ENCODE measurements at regions not wholly inside any gene's neighbourhood (a gene's known extent, or its start where the extent isn't known, plus 50 kb on each side); places are given as distances from the start of the nearest gene placed in this dataset.

DNA sequence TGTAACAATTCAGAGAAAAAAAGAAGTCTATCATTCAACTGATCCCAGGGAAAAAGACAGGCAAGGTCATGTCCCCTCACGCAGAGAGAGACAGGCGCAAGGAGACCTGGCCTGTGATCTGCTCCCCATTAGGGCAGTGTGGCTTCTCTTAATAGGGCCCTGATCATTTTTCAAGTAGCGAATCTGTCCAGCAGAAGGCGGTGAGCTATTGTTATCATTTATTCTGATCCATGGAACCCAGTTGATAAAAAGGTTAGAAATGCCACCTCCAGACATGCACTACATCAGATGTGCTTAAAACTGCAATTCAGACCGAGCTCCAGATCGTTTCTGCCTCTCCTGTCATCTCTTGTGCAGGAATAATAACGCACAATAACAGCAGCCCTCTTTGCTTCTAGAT is 1025.6 kb upstream of the PIK3C3 start:
- no peak for ATAC-seq
- H3K4me1 ChIP-seq (ENCODE audit: insufficient read depth, low read length), result no peaks in the 10 kb centered on the region
- ChIA-PET CTCF (no interaction called here), POLR2A (ENCODE audit: unreplicated experiment) (no interaction called here)
- no peak overlapping the region for H2AFZ ChIP-seq (ENCODE audit: low read length)
- TF ChIP-seq EZH2 (IDR thresholded peaks at IDR 0.05; ENCODE audit: low read length, unreplicated experiment), result no peak
- TF ChIP-seq, protein P1, sequence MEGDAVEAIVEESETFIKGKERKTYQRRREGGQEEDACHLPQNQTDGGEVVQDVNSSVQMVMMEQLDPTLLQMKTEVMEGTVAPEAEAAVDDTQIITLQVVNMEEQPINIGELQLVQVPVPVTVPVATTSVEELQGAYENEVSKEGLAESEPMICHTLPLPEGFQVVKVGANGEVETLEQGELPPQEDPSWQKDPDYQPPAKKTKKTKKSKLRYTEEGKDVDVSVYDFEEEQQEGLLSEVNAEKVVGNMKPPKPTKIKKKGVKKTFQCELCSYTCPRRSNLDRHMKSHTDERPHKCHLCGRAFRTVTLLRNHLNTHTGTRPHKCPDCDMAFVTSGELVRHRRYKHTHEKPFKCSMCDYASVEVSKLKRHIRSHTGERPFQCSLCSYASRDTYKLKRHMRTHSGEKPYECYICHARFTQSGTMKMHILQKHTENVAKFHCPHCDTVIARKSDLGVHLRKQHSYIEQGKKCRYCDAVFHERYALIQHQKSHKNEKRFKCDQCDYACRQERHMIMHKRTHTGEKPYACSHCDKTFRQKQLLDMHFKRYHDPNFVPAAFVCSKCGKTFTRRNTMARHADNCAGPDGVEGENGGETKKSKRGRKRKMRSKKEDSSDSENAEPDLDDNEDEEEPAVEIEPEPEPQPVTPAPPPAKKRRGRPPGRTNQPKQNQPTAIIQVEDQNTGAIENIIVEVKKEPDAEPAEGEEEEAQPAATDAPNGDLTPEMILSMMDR (conservative IDR thresholded peaks at IDR 0.05; ENCODE audit: low read depth, low read length), result no peak
- no peak for TF ChIP-seq EZH2phosphoT487 (IDR thresholded peaks at IDR 0.05; ENCODE audit: borderline replicate concordance, low read length)
- no peaks in the 10 kb centered on the region for H3K27me3 ChIP-seq (ENCODE audit: low read length)
- H4K20me1 ChIP-seq (ENCODE audit: low read length), result no peaks in the 10 kb centered on the region
- DNase-seq, result no peak
- intact Hi-C loops (cut with micrococcal nuclease), result no loop called here
- no peaks in the 10 kb centered on the region for H3F3A ChIP-seq (ENCODE audit: low read length, unreplicated experiment)
- H3K9me2 ChIP-seq (replicated peaks; ENCODE audit: low read length), result no peaks in the 10 kb centered on the region
- no peak overlapping the region for H3K4me2 ChIP-seq (ENCODE audit: low read length)
- H3K4me3 ChIP-seq (ENCODE audit: low read length), result no peak overlapping the region
- H3K9me3 ChIP-seq (ENCODE audit: low read length), result no peaks in the 10 kb centered on the region
- no peak overlapping the region for H3K27ac ChIP-seq (ENCODE audit: low read length)
- H3K36me3 ChIP-seq (ENCODE audit: low read depth, low read length), result no peaks in the 10 kb centered on the region
- H3K79me2 ChIP-seq (ENCODE audit: low read length), result no peaks in the 10 kb centered on the region
- no TSS peak for BruUV-seq (replicated peaks)
- H3K9ac ChIP-seq (ENCODE audit: low read length), result no peak overlapping the region

DNA sequence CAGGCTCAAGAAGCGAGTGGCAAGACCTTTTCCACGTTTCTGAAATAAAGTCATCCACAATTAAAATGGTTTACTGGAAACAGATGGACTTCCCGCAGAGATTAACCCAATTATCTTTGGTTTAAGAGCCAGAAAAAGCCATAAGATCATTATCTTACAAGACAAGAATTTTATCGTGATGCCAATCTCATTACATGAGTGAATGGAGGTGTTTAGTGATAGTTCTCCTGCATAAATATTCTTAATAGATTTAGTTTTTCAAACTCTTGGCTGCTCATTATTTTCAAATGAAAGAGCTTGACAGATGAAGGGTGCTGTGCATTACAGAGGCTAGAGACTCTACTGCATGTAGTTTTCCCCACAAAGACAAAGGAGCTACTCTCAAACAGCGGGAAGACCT is 1028.4 kb upstream of the PIK3C3 start:
- no peaks in the 10 kb centered on the region for H3K79me2 ChIP-seq (ENCODE audit: low read length)
- TF ChIP-seq, protein P1 (conservative IDR thresholded peaks at IDR 0.05; ENCODE audit: low read depth, low read length), result no peak
- TF ChIP-seq EZH2phosphoT487 (IDR thresholded peaks at IDR 0.05; ENCODE audit: borderline replicate concordance, low read length) (no peak), EZH2 (IDR thresholded peaks at IDR 0.05; ENCODE audit: low read length, unreplicated experiment) (no peak)
- no peaks in the 10 kb centered on the region for H3K9me2 ChIP-seq (replicated peaks; ENCODE audit: low read length)
- H4K20me1 ChIP-seq (ENCODE audit: low read length), result no peaks in the 10 kb centered on the region
- H3K27ac ChIP-seq (ENCODE audit: low read length), result no peak overlapping the region
- no peak overlapping the region for H3K4me2 ChIP-seq (ENCODE audit: low read length)
- POLR2A ChIA-PET (ENCODE audit: unreplicated experiment), result no interaction called here
- no peak overlapping the region for H2AFZ ChIP-seq (ENCODE audit: low read length)
- DNase-seq (no peak), ATAC-seq (no peak)
- no TSS peak for BruUV-seq (replicated peaks)
- no peaks in the 10 kb centered on the region for H3K4me1 ChIP-seq (ENCODE audit: insufficient read depth, low read length)
- H3K27me3 ChIP-seq (ENCODE audit: low read length), result no peaks in the 10 kb centered on the region
- no peaks in the 10 kb centered on the region for H3F3A ChIP-seq (ENCODE audit: low read length, unreplicated experiment)
- H3K36me3 ChIP-seq (ENCODE audit: low read depth, low read length), result no peaks in the 10 kb centered on the region
- no peaks in the 10 kb centered on the region for H3K9me3 ChIP-seq (ENCODE audit: low read length)
- no peak overlapping the region for H3K9ac ChIP-seq (ENCODE audit: low read length)
- CTCF ChIA-PET, result no interaction called here
- no peak overlapping the region for H3K4me3 ChIP-seq (ENCODE audit: low read length)
- intact Hi-C loops (cut with micrococcal nuclease), result no loop called here

GRCh38 chr18:40925071-40925541 is 1029.9 kb upstream of the PIK3C3 start:
- no peak for DNase-seq
- Histone ChIP-seq H3F3A (ENCODE audit: low read length, unreplicated experiment) (no peaks in the 10 kb centered on the region), H3K27ac (ENCODE audit: low read length) (no peak overlapping the region), H4K20me1 (ENCODE audit: low read length) (no peaks in the 10 kb centered on the region), H3K4me3 (ENCODE audit: low read length) (no peak overlapping the region), H3K9ac (ENCODE audit: low read length) (no peak overlapping the region), H2AFZ (ENCODE audit: low read length) (no peak overlapping the region), H3K79me2 (ENCODE audit: low read length) (no peaks in the 10 kb centered on the region), H3K27me3 (ENCODE audit: low read length) (no peaks in the 10 kb centered on the region), H3K9me2 (replicated peaks; ENCODE audit: low read length) (no peaks in the 10 kb centered on the region), H3K9me3 (ENCODE audit: low read length) (no peaks in the 10 kb centered on the region), H3K36me3 (ENCODE audit: low read depth, low read length) (no peaks in the 10 kb centered on the region), H3K4me1 (ENCODE audit: insufficient read depth, low read length) (no peaks in the 10 kb centered on the region), H3K4me2 (ENCODE audit: low read length) (no peak overlapping the region)
- ATAC-seq, result no peak
- ChIA-PET CTCF (no interaction called here), POLR2A (ENCODE audit: unreplicated experiment) (no interaction called here)
- BruUV-seq (replicated peaks), result no TSS peak
- intact Hi-C loops (cut with micrococcal nuclease), result no loop called here
- TF ChIP-seq, protein P1 (conservative IDR thresholded peaks at IDR 0.05; ENCODE audit: low read depth, low read length), result no peak
- TF ChIP-seq EZH2phosphoT487 (IDR thresholded peaks at IDR 0.05; ENCODE audit: borderline replicate concordance, low read length), result no peak
